Urothelium cell line (cell line): ENCODE measurements at regions not wholly inside any gene's neighbourhood (a gene's known extent, or its start where the extent isn't known, plus 50 kb on each side); places are given as distances from the start of the nearest gene placed in this dataset.
"Not testable (repeated sequence)": the region's sequence is repeated elsewhere in the genome, so short reads cannot be mapped to it uniquely, and the experiment has no call there.

Source experiments
- DNase-seq: peaks from one replicate; pipeline ENCODE4 v3.0.0; 2011; ENCODE audit warnings: low spot score, mixed read lengths
- FAIRE-seq: peaks from 2 replicates; lab custom pipeline; 2011; peaks lifted over from hg19 to GRCh38; lab: Jason Lieb, UNC

DNA sequence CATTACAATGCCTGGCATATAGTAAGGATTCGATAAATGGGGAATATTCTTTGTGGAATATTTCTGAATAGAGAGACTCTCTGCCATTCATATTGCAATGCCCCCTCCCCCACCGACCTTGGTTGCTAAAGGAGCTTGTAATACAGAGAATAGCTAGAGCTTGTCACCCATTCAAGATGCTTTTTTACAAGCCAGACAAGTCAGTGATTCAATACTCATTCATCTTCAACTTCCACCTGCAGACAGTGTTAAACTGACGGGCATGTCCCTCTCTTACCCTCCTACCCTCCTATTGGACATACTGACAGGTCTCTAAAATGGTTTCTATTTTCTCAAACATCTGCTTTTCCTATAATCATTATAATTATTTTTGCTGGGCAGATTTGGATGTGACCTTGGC is 257.4 kb downstream of the KCNJ2 start:
- DNase-seq = no peak
- no peak for FAIRE-seq

DNA sequence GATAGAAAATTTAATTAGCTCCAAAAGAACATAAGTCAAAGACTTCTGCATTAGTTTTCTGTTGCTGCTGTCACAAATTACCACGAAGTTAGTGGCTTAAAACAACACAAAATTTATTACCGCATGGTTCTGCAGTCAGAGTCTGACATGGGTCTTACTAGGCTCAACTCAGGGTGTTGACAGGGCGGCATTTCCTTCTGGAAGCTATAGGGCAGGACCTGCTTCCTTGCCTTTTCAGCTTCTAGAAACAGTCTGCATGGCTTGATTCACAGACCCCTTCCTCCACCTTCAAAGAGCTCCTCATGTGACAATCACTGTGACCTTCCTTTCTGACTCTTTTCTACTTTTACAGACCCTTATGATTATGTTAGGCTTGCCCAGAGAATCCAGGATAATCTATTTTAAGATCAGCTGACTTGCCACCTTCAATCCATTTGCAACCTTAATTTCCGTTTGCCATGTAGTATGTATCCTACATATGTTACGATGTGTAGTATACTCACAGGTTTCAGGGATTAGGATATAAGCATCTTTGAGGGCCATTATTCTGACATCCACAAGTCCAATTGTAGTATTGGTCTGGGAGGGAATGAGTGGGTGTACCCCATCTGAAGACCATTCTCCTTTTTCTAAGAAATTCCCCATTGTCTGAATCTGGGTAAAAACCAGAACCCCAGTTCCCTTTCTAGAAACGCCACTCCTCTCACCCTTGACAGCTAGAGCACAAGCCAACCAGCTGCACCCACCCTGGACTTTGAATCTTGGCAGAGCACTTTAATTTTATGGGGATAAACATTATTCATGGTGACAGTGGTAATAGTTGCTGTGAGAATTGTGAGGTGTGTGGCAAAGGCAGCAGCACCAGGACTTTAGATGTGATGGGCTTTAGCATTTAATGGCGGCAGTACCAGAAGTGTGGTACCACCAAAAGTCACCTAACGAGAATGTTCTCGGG is 265.5 kb downstream of the KCNJ2 start:
- DNase-seq (no peak), FAIRE-seq (peak; percentile 13)

DNA sequence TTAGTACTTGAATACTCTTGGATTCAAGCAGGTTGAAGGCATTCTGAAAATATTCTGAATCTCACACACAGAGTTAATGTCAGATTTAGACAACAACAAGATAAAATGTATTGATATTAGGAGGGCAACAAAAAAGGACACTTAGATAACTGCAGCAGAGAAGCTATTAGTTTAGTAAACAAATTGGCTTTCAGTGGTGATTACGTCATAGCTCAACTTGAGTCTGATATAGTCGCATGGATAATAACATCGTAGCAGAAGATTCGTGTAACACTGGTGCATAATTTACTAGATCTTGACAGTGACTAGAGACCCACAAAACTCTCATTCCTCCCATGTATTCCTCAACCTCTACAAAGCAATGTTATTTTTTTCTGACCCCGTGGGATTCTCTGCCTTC is 268.3 kb downstream of the KCNJ2 start:
- no peak for DNase-seq
- peak; percentile 78 for FAIRE-seq

DNA sequence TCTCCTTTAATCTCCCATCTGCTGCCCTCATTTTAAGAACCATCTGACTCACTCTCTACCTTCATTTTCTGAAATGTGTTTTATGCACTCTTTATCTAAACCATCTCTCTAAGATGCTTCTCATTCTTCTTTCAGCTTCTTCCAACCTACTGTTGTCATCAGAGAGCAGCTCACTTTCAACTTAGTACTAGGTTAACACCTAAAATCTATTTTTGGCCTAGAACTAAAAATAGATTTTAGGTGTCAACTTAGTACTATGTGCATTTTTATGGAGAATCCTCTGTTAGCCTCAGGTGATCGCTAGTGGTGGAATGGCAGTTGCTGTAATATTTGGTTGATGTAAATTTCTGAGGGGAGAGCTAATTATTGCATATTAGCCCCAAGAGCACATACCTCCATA is 277.1 kb downstream of the KCNJ2 start:
- DNase-seq (no peak), FAIRE-seq (no peak)

DNA sequence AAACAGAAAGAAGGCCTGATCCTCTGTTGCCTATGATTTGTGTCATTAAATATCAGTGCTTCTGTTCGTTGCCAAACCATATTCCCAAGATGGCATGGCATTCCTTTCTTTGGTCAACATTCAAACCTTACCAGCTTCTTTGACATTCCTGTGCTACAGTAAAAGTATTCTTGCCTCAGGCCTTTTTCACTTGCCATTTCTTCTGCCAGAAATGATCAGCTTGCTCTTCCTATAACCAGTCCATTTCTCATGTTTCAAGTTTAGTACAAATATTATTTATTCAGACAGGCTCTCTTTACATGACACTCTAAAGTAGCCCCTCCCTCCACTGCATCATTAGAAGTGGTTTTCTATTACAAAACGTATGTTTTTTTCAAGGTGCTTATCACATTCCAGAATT is 278.3 kb downstream of the KCNJ2 start:
- DNase-seq (no peak), FAIRE-seq (no peak)

DNA sequence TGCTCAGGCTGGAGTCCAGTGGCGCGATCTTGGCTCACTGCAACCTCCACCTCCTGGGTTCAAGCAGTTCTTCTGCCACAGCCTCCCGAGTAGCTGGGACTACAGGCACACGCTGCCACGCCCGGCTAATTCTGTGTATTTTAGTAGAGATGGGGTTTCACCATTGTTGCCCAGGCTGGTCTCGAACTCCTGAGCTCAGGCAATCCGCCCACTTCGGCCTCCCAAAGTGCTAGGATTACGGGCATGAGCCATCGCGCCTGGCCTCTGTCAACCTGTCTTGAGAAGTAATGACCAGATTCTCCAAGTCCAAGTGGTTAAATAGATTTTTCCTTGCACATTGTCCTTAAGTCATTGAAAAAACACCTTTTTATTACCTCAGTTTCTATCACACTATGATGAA is 283.7 kb downstream of the KCNJ2 start:
- FAIRE-seq = not testable (repeated sequence)

DNA sequence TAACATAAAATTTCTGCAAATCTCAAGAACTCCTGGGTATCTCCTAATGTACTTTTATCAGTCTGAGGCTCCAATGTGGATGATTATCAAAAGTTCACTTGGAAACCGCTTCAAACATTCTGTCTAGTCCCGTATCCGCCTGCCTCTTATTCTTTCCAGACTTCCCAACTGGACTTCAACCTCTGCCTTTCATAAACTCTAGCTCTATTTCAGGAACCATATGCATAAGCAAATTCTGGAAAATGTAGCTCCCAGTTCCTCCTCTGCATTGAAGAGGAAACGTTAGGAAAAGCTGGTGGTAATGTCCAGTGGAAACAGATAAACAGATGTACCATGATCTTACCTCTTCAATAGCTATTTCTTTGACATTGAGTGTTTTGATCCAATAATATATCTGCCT is 285.0 kb downstream of the KCNJ2 start:
- DNase-seq (no peak), FAIRE-seq (no peak)

More for the DNA sequence above, 283.7 kb downstream of the KCNJ2 start:
- DNase-seq = not testable (repeated sequence)

DNA sequence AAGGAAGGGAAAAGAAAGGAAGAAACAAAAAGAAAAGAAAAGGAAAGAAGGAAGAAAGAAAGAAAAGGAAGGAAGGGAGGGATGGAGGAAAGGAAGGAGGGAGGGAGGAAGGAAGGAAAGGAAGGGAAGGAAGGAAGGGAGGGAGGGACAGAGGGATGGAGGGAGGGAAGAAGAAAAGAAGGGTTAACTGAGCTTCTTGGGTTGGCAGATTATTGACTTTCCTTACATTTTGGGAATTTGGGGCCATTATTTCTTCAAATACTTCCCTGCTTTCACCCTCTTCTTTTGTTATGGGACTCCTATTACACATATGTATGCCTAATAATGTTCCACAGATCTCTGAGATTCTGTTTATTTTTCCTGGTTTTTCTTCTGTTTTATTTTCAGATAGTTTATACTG is 285.6 kb downstream of the KCNJ2 start:
- FAIRE-seq = no peak

DNA sequence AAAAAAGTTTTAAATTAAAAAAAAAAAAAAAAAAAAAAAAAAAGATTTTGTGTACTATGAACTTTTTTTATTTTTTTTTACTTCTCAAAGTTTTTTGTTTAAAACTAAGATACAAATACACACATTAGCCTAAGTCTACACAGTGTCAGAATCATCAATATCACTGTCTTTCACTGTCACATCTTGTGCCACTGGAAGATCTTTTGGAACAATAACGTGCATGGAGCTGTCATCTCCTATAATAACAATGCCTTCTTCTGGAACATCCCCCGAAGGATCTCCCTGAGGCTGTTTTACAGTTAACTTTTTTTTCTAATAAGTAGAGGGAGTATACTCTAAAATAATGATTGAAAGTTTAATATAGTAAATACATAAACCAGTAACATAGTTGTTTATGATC is 295.7 kb downstream of the KCNJ2 start:
- DNase-seq = no peak
- FAIRE-seq = no peak

More for the DNA sequence above, 285.6 kb downstream of the KCNJ2 start:
- no peak for DNase-seq

DNA sequence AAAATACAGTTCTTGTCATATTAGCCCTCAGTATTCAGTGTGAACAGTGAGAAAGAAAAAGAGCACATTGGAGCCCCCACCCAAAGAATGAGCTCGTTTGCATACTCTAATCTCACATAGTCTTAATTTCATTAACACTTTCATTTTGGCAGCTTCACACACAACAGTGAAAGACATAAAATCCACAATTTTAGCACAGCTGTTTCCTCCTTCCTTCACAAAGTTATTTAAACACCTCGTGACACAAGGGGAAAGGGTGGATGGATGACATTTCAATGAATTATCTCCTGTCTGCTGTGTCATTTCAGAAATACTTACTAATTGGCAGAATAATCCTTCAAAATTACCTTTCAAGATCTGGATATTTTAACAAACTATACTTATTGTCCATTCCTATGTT is 299.3 kb downstream of the KCNJ2 start:
- DNase-seq (no peak), FAIRE-seq (peak; percentile 23)

DNA sequence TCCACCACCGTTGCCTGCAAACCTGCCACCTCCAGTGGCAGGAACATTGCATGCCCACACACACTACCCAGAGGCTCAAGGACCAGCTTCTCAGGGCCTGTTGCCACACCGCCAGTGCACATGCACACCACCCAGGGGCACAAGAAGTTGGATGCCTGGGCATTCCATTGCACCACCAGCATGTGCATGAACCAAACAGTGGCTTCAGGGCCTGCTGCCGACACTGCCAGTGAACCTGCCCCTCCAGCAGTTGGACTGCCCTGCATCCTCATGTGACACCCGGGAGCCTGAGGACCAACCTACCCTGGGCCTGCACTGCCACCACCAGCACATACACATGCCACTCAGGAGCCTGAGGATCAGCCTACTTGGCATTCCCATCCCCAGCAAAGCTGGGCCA is 303.7 kb downstream of the KCNJ2 start:
- no peak for FAIRE-seq
- no peak for DNase-seq

DNA sequence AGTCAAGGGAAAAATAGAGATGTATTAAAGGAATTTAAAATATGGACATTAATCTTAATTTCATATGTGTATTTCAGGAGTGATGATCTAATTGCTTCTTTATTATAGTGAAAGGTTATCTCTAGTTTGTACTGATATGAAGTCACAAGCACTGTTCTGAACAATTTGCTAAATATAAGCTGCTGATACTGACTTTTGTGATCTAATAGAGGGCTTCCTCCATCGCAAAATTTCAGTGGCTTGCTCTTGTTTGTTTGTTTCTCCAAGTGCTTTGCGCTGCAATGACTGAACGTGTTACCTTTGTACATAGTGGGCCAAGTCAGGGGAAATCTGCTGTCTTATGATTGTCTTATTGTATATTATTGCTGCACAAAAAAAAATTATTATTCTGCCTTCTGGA is 307.0 kb downstream of the KCNJ2 start:
- DNase-seq (no peak), FAIRE-seq (no peak)

DNA sequence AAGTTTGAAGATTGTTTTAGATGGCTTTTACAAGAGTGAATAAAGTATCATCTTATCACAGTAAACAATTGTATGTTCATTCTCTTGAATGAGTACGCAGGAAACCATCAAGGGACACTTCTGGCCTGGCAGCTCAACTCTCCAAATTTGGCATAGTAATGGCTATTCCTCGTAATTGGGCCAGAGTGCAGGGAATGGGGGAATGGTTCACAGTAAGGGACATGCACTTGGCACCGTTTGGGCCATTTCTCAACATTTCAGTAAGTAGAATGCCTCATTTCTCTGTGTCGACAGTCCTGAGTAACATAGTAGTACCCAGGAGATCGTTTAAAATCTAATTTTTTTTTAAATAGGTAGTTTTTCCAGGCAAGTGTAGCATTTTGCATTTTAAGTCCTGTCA is 309.6 kb downstream of the KCNJ2 start:
- no peak for FAIRE-seq
- no peak for DNase-seq

DNA sequence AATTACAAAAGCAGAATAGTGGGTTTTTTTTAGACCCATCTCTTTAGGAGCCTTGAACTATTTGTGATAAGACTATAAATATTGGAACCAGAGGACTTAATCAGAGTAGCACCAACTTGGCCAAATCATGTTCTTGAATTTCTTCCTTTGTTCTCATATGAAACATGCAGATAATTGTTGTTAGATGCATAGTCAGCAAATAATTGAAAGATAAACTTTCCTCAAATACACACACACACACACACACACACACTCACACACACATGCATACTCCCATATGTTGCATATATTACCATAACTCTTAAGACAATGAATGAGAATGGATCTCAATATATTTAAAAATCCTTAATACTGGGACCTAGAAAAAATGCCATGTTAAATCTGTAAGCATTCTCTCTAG is 310.4 kb downstream of the KCNJ2 start:
- no peak for FAIRE-seq
- no peak for DNase-seq

DNA sequence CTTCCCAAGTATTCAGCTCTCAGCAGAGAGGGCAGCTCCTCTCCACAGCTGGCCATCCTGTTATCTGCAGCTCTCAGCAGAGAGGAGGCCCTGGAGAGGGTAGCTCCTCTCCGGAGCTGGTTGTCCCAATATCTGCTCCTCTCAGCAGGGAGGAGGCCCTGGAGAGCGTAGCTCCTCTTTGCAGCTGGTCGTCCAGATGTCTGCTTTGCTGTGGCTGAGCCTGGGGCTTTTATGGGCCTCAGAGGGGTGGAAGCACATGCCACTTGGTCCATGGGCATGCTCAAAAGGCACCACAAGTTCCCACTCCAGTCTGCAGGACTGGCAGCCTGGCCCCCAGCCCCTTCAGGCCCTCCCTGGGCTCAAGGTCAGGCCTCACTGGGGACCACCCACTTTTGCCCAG is 314.3 kb downstream of the KCNJ2 start:
- FAIRE-seq = no peak
- DNase-seq = no peak

DNA sequence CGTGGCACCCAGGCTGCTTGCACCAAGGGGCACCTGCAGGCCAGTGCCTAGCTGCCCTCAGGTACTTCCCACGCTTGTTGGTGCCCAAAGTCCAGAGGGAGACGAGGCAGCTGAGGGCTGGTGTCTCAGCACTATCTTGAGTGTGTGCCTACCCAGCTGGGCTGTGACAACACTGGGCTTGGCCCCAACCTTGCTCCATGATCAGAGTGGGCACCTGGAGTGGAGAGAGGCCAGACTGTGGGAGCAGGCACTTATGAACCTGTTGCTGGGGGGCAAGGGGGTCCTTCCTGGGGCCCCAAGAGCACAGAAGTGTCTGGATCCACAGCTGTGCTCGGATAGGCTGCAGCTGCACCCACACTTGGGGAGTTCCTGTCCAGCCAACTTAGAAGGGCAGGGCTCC is 314.7 kb downstream of the KCNJ2 start:
- FAIRE-seq = no peak
- no peak for DNase-seq

DNA sequence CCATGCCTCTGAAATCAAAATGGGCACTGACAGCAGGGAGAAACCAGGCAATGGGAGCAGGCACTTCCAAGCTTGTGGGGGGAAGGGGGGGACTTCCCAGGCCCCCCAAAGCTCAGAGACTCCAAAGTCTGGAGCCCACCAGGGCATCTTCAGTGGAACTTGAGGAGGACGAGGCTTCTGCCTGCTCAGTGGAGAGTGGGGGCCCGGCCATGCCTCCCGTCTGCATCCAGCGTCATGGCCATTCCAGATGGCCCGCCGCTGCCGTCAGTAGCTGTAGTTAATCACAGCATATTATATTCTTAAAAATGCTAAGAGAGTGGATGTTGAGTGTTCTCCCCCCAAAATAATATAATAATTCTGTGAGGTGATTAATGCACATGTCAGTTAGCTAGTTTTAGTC is 315.2 kb downstream of the KCNJ2 start:
- FAIRE-seq = no peak

DNA sequence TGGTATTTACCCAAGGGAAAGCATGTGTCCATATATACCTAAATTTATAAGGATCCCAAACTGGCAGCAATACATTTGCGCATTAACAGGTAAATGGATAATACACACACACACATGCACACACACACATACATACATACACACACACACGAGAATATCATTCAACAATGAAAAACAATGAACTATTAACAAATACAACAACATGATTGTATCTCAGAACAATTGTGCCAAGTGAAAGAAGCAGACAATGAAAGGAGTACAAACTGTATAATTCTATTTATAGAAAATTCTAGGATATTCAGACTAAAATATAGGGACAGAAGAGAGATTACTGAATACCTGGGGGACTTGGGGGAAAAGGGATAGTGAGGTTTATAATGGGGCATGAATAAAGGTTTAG is 323.0 kb downstream of the KCNJ2 start:
- FAIRE-seq (peak; percentile 32), DNase-seq (no peak)

More for the DNA sequence above, 315.2 kb downstream of the KCNJ2 start:
- DNase-seq = no peak

DNA sequence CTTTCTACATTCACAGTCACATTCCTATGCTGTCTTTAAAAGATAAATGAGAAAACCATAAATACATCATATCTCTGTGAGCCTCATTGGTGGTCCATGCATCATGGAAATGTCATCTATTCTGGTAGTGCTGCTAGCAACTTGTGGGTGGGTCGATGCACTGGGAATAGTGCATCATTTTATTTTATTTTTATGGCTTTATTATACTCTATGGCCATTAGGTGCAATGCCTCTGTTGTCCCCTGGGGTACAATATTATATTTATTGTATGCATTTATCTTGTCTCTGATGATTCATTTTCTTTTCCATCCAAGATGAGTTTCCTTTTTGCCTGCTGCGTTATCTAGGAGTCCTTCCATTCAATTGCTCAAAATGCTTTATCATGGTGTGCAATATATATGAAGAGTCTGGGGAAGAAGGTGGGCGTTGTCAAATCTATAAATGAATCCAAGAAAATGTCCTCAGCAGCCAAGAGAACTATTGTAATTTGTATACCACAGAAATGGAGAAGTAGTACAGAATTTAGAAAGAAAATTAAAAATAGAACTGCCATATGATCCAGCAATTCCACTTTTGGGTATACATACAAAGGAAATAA is 324.0 kb downstream of the KCNJ2 start:
- DNase-seq (no peak), FAIRE-seq (no peak)

DNA sequence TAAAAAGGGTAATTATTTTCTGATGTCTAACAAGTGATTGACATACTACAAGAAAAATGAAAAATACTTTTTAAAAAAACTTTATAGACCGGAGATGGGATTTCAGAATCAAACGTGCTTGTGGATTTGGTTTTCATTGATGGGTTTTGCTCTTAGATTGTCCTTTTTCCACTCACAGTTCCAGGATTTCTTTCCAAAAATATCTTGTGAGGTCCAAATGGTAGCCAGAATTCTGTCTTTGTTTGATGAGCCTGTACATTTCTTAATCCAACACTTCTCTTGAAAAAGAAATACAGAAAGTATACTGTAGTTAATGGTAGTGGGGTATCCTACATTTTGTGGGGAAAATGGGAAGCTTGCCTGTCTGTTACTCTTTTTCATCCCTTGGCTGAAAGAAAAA is 329.3 kb downstream of the KCNJ2 start:
- no peak for DNase-seq
- no peak for FAIRE-seq

DNA sequence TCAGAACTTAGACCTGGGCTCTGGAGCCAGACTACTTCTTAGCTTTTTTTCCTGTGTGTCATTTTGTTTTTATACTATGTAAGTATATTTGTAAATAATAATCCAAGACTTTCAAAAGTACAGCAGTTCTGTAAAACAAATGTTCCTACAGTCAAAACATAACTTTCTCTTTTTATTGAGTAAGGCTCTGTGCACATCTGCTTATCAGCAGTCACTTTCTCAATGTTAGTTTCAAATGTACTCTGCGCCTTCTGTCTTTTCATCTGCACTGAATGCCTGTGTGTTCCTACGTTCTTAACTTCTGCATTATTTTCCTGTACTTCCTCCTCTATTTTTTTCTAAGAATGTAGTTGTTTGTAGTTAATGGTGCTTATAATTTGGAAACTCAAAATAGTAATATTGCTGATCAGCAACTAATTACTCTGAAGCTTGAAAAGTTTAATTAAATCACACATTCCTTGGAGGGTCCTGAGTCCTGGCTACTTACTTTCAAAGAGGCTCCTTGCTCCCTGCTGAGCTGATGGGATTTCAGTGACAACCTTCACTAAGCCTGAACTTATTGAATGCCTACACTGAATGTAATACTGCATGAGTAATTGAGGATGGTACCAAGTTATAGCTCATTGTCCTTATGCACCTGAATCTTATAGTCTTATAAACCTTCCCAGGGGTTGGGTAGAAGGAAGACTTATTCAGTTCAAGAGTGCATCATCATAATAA is 329.9 kb downstream of the KCNJ2 start:
- DNase-seq (no peak), FAIRE-seq (no peak)

DNA sequence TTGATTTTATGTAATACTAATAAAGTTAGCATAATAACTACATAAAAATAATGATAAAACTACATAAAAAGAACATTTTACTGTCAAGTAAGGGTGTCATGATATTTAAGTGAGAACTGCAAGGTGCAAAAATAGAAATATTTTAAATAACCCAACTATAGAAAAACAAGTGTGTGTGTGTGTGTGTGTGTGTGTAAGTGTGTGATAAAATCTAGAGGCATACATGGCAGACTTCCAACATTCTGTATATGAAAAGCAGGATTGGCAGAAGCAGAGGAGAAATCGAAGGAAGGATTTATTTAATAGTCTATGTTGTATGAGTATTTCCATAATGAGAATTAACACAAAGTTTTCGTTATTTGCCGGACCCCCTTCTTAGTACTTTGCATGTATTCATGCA is 334.1 kb downstream of the KCNJ2 start:
- DNase-seq = no peak
- FAIRE-seq = no peak
